Small intestine (tissue), 7 donors: ENCODE measurements at regions not wholly inside any gene's neighbourhood (a gene's known extent, or its start where the extent isn't known, plus 50 kb on each side); places are given as distances from the start of the nearest gene placed in this dataset.

Experiments used
- DNase-seq, 2 donors: peaks; one replicate each; pipeline versions ENCODE4 v3.0.0 to v3.0.0-alpha.2; 2013
- FAIRE-seq: peaks from 2 replicates; lab custom pipeline; 2012; peaks lifted over from hg19 to GRCh38; lab: Jason Lieb, UNC
- H3K27ac ChIP-seq, 3 donors: one replicate each; pipeline ENCODE4 v1.5.1; 2013; ENCODE audit warnings: low read length in 2 of 3, mild to moderate bottlenecking in 2 of 3, control low read depth in 1 of 3, inconsistent platforms in 1 of 3, low read depth in 1 of 3, moderate library complexity in 1 of 3
- H3K27me3 ChIP-seq, 3 donors: one replicate each; pipeline ENCODE4 v1.6.1; 2013; ENCODE audit warnings: low read length in 3 of 3, inconsistent platforms in 1 of 3; ENCODE audit not compliant: control insufficient read depth in 3 of 3, insufficient read depth in 3 of 3
- H3K36me3 ChIP-seq, 3 donors: one replicate each; pipeline ENCODE4 v1.6.1; 2013; ENCODE audit warnings: low read length in 3 of 3, inconsistent platforms in 1 of 3, low read depth in 1 of 3, mild to moderate bottlenecking in 1 of 3, moderate library complexity in 1 of 3; ENCODE audit not compliant: control insufficient read depth in 3 of 3, insufficient read depth in 2 of 3
- H3K4me1 ChIP-seq, 3 donors: one replicate each; pipeline ENCODE4 v1.6.1; 2013; ENCODE audit warnings: low read length in 2 of 3, inconsistent platforms in 1 of 3, low read depth in 1 of 3, mild to moderate bottlenecking in 1 of 3, moderate library complexity in 1 of 3; ENCODE audit not compliant: control insufficient read depth in 3 of 3, insufficient read depth in 2 of 3
- H3K4me3 ChIP-seq, 3 donors: one replicate each; pipeline ENCODE4 v1.5.1; 2013; ENCODE audit warnings: low read length in 3 of 3, control low read depth in 1 of 3, inconsistent platforms in 1 of 3, low read depth in 1 of 3, mild to moderate bottlenecking in 1 of 3, moderate library complexity in 1 of 3
- H3K9me3 ChIP-seq, 2 donors: one replicate each; pipeline ENCODE4 v1.6.1; 2013; ENCODE audit warnings: low read depth in 1 of 2, low read length in 1 of 2; ENCODE audit not compliant: control insufficient read depth in 2 of 2, insufficient read depth in 1 of 2
- WGBS, 3 donors: extraction: QIAGEN DNeasy Blood & Tissue Kit; methylation state at CpG; one replicate each; pipeline ENCODE4 v1.1.7; 2013; 5-methylcytosine and 5-hydroxymethylcytosine counted together
- donor health status: healthy with polysubstance abuse.
- donor health status: control.
- donor health status: control.
- donor health status: Bipolar disorder and iron deficiency.
- donor health status: healthy.

DNA sequence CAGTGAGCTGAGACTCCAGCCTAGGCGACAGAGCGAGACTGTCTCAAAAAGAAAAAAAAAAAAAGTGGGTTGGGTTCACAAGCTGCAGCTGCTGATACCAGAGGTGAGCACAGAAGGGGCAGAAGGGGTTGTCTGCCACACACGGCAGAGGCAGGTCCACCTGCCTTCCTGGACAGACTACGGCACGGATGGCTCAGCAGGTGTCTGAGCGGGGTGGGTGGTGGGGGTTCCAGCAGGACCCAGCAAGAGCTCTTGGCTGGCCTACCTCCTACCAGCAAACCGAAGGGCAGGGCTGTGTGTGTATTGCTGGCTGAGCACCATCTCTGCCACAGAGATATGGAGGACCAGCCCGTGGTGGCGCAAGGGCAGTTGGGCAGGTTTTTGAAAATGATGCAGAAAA is 130.4 kb upstream of the ASB18 start:
- Histone ChIP-seq H3K36me3 (peaks cover 0 to 2% (median 0%) of the 10 kb centered on the region in 3 donors), H3K9me3 (no peaks in the 10 kb centered on the region), H3K4me3 (no peak overlapping the region), H3K27me3 (no peaks in the 10 kb centered on the region), H3K4me1 (no peaks in the 10 kb centered on the region), H3K27ac (no peak overlapping the region)
- WGBS, 3 donors: 87 to 91% (median 87%) methylated on average over 9 of the region's 9 CpGs
- FAIRE-seq: no peak
- no peak for DNase-seq

GRCh38 chr2:236395067-236395466 is 130.9 kb upstream of the ASB18 start:
- Histone ChIP-seq H3K27me3 (no peaks in the 10 kb centered on the region), H3K27ac (no peak overlapping the region), H3K4me1 (no peaks in the 10 kb centered on the region), H3K4me3 (no peak overlapping the region), H3K9me3 (no peaks in the 10 kb centered on the region), H3K36me3 (peaks cover 0 to 2% (median 0%) of the 10 kb centered on the region in 3 donors)
- 66 to 77% (median 68%) methylated on average over 7 of the region's 7 CpGs for WGBS, 3 donors
- FAIRE-seq (no peak), DNase-seq (no peak)

DNA sequence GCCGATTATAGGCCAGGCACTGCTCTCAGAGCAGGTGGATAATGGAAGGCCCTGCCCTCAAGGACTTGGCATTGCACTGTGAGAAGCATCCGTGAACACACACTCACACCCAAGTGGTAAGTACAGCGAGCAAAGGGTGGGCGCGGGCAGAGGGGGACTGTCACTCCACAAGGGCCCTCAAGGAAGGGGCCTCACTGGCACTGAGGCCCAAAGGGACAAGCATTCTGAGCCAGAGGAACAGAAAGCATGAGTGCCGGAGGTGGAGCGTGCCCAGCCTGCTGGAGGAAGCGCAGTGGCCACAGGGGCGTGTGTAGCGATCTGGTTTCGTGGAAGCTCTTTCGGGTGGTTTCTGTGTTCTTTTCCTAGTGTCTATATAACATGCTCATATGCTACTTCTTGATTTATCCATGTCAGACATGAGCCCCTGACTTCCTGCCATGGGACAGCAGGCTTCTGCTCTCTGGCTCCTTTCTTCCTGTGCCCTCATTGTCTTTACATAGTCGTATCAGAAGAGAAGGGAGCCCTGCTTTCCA is 132.7 kb upstream of the ASB18 start:
- FAIRE-seq (no peak), DNase-seq (no peak)
- Histone ChIP-seq H3K36me3 (peaks cover 0 to 2% (median 0%) of the 10 kb centered on the region in 3 donors), H3K27me3 (no peaks in the 10 kb centered on the region), H3K4me1 (no peaks in the 10 kb centered on the region), H3K9me3 (no peaks in the 10 kb centered on the region), H3K4me3 (no peak overlapping the region), H3K27ac (no peak overlapping the region)
- whole genome bisulfite sequencing, 3 donors: 88 to 92% (median 91%) methylated on average over 12 to 13 of the region's 13 CpGs

- Histone ChIP-seq H3K4me1 (no peaks in the 10 kb centered on the region), H3K27ac (no peak overlapping the region), H3K4me3 (no peak overlapping the region), H3K9me3 (no peaks in the 10 kb centered on the region), H3K27me3 (no peaks in the 10 kb centered on the region), H3K36me3 (peaks cover 0 to 2% (median 0%) of the 10 kb centered on the region in 3 donors)
- FAIRE-seq (no peak), DNase-seq (no peak)
- WGBS, 3 donors: 81 to 87% (median 87%) methylated on average over 4 of the region's 4 CpGs
Observed at GRCh38 chr2:236397681-236398080, 133.5 kb upstream of the ASB18 start.

DNA sequence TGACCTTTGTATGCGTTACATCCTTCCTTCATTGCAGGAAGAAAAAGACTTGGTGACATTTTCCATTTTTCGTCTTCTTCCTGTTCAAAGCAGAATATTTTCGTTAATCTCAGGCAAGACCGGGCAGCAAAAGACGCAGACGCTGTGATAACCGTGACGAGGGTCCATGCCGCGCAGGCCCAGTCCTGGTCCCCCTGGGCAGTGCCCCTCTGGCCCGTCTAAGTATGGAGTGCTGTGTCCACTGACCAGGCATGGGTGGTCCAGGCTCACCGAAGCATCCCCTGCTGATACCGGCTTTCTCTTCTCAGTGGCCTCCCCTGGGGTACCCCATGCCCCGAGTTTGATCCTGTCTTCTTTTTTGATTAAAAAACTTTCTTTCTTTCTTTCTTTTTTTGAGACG is 135.2 kb upstream of the ASB18 start:
- DNase-seq (no peak), FAIRE-seq (no peak)
- Histone ChIP-seq H3K4me3 (no peak overlapping the region), H3K9me3 (no peaks in the 10 kb centered on the region), H3K27me3 (peaks cover 0 to 2% (median 0%) of the 10 kb centered on the region in 3 donors), H3K36me3 (peaks cover 0 to 2% (median 0%) of the 10 kb centered on the region in 3 donors), H3K4me1 (no peaks in the 10 kb centered on the region), H3K27ac (no peak overlapping the region)
- 89 to 94% (median 91%) methylated on average over 15 of the region's 15 CpGs for WGBS, 3 donors

GRCh38 chr2:236400046-236400574 is 135.9 kb upstream of the ASB18 start:
- Histone ChIP-seq H3K27me3 (peaks cover 0 to 2% (median 0%) of the 10 kb centered on the region in 3 donors), H3K4me1 (no peaks in the 10 kb centered on the region), H3K4me3 (no peak overlapping the region), H3K9me3 (no peaks in the 10 kb centered on the region), H3K36me3 (peaks cover 0 to 2% (median 0%) of the 10 kb centered on the region in 3 donors), H3K27ac (no peak overlapping the region)
- DNase-seq (no peak), FAIRE-seq (no peak)
- 84 to 94% (median 88%) methylated on average over 10 of the region's 10 CpGs for WGBS, 3 donors

DNA sequence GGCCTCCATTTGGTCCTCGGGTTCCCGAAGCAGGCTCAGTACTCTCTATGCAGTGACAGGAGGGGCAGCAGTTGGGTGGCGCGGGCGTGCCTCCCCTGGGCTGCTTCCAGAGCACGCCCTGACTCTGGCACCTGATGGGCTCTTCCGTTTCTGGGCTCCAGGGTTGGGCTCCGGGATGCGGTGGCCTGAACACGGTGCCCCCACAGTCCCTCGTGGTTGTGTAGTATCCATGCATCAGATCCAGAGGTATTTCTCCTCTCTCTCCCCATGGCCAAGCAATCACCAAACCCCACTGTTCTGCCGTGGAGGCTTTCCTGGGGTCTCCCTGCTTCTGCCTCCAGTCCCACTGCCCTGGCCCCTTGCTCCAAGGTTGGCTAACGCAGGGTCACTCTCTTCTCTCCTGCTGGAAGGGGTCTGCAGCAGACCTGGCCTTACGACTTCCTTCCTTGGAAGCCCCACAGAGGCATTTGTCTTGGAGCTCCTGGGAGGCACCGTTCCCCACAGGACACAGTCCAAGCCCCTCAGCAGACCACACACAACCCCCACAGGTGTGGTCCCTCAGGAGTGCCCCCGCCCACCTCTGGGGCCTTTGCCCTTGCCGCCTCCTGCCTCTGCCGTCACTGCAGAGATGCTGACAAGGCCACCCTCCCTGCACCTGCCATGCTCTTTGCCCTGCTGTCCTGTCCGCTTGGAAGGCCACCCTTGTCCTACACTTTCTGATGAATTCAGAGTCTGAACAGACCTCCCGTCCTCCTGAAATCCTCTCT is 136.6 kb upstream of the ASB18 start:
- DNase-seq (no peak), FAIRE-seq (no peak)
- WGBS, 3 donors: 76 to 86% (median 82%) methylated on average over 20 of the region's 20 CpGs
- Histone ChIP-seq H3K27me3 (peaks cover 0 to 2% (median 0%) of the 10 kb centered on the region in 3 donors), H3K36me3 (peaks cover 0 to 2% (median 0%) of the 10 kb centered on the region in 3 donors), H3K4me3 (no peak overlapping the region), H3K4me1 (no peaks in the 10 kb centered on the region), H3K27ac (no peak overlapping the region), H3K9me3 (no peaks in the 10 kb centered on the region)

DNA sequence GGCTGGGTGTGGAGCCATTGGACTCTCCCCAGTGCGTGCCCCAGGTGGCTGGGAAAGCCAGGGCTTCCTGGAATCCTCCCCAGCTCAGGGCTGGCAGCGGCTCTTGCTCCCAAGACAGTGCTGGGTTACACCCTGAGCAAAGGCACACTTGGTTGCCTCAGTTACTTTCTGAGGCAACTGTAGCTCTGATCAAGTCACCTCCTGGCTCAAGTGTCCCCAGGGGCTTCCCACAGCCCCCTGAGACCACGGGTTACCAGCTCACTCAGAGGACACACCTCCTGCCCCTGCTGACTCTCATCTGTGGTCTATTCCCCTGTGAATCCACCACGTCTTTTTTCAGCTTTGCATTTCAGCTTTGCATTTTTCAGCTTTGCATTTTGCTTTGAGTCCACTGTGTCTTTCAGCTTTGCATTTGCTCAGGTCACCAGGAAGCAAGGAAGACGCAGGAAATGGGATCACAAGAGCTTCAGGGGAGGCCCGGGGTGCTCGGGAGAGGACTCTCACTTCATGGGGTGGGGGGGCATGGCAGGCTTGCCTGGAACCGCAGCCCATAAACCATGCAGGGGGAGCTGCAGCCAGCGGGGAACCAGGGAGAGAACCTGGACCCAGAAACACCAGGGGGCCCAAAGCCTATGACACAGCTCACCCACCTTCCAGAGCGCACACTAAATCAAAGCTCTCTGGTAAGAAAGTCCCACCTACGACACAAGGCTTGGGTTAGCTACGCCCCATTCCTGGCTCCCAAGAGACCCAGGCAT is 138.0 kb upstream of the ASB18 start:
- H3K4me3 ChIP-seq: no peak overlapping the region
- H3K4me1 ChIP-seq: no peaks in the 10 kb centered on the region
- 71 to 72% (median 72%) methylated on average over 12 of the region's 12 CpGs for WGBS, 3 donors
- no peak overlapping the region for H3K27ac ChIP-seq
- no peak for DNase-seq
- FAIRE-seq: no peak
- peaks cover 0 to 2% (median 0%) of the 10 kb centered on the region in 3 donors for H3K36me3 ChIP-seq
- H3K27me3 ChIP-seq: peaks cover 0 to 2% (median 0%) of the 10 kb centered on the region in 3 donors
- no peaks in the 10 kb centered on the region for H3K9me3 ChIP-seq
